ENCODE measurements at regions not wholly inside any gene's neighbourhood (a gene's known extent, or its start where the extent isn't known, plus 50 kb on each side); places are given as distances from the start of the nearest gene placed in this dataset.

GRCh38 chr6:17225767-17226630 lies 55.2 kb upstream of the RBM24 start:
- no peak for DNase-seq (ENCODE audit: low read depth in 4 of 4, low spot score in 3 of 4)

- no peak for DNase-seq (ENCODE audit: low read depth in 4 of 4, low spot score in 3 of 4)
Observed at GRCh38 chr6:17226786-17227233, 54.4 kb upstream of the RBM24 start.

GRCh38 chr6:17227403-17227802 lies 53.8 kb upstream of the RBM24 start:
- no peak for DNase-seq (ENCODE audit: low read depth in 4 of 4, low spot score in 3 of 4)
